GM19324 (cell line): ENCODE measurements at regions not wholly inside any gene's neighbourhood (a gene's known extent, or its start where the extent isn't known, plus 50 kb on each side); places are given as distances from the start of the nearest gene placed in this dataset.

Experiments
- ATAC-seq: cut with Tn5 transposase; IDR thresholded peaks from one replicate; pipeline ENCODE4 v1.9.1; 2021; ENCODE audit warnings: mild to moderate bottlenecking, moderate library complexity; ENCODE audit not compliant: unreplicated experiment, low FRiP score

DNA sequence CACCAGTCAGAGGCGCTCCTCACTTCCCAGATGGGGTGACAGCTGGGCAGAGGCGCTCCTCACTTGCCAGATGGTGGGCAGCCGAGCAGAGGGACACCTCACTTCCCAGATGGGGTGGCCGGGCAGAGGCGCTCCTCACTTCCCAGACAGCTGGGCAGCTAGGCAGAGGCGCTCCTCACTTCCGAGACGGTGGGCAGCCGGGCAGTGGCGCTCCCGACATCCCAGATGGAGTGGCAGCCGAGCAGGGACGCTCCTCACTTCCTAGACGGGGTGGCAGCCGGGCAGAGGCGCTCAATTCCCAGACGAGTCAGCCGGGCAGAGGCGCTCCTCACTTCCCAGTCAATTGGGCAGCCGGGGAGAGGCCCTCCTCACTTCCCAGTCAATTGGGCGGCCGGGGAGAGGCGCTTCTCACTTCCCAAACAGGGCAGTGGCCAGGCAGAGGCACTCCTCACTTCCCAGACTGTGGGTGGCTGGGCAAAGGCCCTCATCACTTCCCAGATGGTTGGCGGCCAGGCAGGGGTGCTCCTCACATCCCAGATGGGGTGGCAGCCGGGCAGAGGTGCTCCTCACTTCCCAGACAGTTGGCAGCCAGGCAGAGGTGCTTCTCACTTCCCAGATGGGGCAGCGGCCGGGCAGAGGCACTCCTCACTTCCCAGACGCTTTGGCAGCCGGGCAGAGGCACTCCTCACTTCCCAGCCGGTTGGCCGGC is 143.8 kb upstream of the ARID2 start:
- no peak for ATAC-seq

GRCh38 chr12:45586486-45586885 is 143.0 kb upstream of the ARID2 start:
- ATAC-seq, result no peak

DNA sequence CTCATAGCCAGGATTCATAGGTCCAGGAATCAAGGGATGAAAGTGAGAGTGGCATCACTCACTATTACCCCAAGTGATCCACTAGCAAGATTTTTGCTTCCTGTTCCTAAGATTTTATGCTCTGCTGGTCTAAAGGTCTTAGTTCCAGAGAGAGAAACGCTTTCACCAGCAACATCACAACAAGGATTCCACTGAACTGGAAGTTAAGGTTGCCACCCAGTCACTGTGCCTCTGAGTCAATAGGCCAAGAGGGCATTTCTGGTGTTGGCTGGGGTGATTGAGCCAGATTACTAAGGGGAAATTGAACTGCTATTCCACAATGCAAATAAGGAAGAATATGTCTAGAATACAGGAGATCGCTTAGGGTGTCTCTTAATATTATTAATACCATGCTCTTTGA is 142.5 kb upstream of the ARID2 start:
- ATAC-seq, result no peak

- ATAC-seq, result no peak
These were observed 141.5 kb upstream of the ARID2 start for GRCh38 chr12:45587877-45588533.

DNA sequence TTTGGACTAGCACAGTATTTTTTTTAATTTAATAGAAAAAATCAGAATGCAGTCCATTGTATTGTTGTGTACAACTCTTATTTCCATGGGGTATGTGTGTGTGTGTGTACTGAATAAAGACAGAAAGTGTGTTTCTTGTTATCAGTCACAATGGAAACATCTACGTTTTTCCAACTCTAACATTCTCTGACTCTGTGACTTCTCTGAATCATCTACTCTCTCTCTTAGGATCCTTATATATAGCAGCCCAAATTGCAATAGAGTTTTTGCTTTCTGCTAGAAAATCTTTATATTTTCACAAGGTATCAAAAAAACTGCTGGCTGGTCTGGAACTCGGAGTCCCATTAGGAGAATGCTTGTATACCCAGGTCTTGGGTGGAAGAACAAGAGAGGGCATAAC is 138.9 kb upstream of the ARID2 start:
- ATAC-seq, result no peak

DNA sequence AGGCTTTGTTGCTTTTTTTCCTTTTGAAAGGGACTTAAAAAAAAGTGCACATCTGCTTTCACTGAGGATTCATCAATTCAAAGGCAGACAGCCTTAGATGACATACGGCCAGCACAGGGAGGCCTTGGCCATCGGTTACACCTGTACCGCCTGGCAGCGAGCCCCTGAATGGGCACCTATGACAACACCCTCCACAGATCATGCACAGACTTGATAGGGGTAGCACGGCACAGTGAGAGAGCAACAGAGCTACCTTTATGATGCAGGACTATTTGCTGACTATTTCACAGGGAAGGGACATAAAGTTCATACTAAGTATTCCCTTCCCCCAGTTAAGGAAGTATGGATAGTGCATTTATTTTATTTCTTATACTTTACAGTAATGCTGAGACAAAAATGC is 137.9 kb upstream of the ARID2 start:
- no peak for ATAC-seq

GRCh38 chr12:45596366-45596765 is 133.1 kb upstream of the ARID2 start:
- no peak for ATAC-seq

GRCh38 chr12:45598336-45598735 is 131.2 kb upstream of the ARID2 start:
- ATAC-seq, result no peak

DNA sequence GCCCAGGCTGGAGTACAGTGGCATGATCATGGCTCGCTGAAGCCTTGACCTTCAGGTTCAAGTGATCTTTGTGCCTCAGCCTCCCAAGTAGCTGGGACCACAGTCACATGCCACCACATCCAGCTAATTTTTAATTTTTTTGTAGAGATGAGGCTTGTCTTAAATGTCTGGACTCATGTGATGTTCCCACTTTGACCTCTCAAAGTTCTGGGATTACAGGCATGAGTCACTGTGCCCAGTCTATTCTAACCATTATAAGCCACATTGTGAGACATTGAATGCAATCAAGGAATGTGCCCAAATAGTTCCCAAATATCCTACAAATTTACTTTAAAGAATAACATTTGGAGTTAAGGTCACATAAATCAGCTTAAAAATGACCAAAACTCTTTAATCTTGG is 130.7 kb upstream of the ARID2 start:
- ATAC-seq, result no peak

DNA sequence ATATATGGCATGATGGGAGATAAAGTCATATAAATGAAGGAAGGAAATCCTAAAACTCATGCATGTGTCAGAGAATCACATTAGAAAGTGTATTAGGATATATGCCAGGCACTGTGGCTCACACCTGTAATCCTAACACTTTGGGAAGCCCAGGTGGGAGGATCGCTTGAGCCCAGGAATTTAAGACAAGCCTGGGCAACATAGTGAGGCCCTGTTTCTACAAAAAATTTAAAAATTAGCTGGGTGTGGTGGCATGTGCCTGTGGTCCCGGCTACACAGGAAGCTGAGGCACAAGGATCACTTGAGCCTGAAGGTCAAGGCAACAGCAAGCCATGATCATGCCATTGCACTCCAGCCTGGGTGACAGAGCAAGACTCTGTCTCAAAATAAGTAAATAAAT is 130.3 kb upstream of the ARID2 start:
- ATAC-seq, result no peak

DNA sequence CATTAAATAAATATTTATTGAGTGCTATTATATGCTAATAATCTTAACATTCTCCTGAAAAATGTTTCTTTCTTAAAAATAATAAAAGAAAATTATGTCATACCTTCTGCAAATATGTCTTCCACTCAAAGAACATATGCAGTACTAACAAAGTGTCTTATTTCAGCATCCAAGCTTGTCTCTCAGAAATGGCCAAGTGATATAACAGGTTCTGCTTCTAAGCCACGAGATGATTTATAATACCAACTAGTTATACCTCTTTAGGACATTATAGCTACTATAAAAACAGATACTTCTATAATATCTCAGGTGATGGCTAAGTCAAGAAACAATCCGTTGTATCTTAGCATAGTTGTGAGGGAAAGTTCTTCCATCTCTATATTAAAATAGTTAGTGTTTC is 128.1 kb upstream of the ARID2 start:
- no peak for ATAC-seq

- no peak for ATAC-seq
These were observed 127.6 kb upstream of the ARID2 start for GRCh38 chr12:45601888-45602287.

DNA sequence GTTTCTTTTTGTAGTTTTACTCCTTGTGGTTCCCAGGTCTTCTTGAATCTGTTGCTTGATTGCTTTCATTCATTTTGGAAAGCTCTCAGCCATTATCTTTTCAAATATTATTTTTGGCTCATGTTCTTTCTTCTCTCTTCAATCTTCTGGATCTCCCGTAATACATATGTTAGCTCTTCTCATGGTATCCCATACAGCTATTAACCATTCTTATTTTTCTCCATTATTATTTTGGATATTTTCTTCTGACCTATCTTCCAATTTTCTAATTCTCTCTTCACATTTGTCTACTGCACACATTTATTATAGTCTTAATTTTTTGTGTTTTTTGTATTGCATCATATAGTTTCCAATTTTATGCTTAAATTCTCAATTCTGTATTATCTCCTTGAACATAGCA is 123.9 kb upstream of the ARID2 start:
- ATAC-seq, result no peak

DNA sequence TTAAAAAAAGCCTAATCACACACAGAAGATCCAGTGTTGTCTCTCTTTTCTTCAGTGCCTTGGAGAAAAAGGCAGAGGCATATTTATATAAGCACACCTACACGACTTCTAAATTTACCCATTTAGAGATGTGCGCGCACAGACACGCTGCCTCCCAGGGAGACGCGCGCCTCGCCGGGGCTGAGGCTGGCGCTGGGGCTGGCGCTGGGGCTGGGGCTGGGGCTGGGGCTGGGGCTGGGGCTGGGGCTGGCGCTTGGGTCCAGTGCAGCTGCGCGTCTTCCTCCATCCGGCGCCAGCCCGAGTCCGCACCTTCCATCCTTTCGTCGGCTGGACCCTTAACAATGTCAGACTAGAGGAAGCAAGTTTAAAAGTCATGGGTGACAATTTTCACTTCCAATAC is 118.4 kb upstream of the ARID2 start:
- no peak for ATAC-seq

DNA sequence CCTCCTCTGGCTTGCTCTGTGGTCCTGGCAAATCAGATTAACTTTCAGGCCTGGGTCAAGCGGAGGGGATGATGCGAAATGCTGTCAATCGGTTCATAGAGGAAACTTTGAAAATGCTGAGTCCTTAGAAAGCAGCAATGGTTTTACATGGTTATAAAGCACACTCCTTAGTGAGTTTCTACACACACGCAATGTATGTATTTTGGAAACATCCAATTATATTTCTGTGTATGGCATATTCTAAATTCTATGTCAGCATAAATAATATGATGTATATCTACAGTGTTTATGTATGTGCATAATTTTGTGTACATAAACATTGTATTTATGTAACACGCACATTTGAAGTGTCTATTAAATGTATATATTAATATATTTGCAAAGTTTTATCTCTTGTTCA is 118.0 kb upstream of the ARID2 start:
- ATAC-seq, result no peak

DNA sequence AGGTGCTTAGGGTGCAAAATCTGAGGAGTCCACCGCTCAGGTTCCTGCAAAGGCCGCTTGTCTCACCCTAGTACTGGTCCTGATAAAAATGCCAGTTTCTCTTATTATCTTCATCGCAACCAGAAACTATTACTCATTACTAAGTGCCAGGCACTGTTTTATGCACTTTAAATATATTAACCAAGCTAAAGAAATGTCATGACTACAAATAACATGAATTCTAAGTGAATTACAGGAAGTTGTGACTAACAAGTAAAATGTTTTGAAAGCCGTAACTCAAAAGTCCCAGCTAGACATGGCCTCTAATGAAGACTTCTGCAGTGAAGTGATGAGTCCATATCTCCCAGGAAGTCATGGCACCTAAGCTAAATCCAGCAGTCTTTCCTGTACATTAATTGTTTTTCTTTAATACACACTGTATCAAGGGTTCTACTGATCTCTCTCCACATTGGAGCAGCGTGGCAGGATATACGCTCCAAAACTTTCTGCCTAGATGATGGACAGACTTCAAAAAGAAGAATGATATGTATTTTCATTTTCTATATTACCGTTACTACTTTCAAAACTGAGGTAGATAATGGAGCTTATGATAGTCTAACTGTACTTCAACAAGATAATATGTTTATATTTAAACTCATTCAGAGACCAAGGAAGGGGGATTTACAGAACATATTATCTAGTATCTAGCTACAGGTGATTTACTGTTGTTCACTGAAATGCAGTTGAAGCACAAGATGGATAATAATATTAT is 117.3 kb upstream of the ARID2 start:
- no peak for ATAC-seq

GRCh38 chr12:45613296-45613695 is 116.2 kb upstream of the ARID2 start:
- ATAC-seq, result no peak

GRCh38 chr12:45613855-45614254 is 115.7 kb upstream of the ARID2 start:
- no peak for ATAC-seq

DNA sequence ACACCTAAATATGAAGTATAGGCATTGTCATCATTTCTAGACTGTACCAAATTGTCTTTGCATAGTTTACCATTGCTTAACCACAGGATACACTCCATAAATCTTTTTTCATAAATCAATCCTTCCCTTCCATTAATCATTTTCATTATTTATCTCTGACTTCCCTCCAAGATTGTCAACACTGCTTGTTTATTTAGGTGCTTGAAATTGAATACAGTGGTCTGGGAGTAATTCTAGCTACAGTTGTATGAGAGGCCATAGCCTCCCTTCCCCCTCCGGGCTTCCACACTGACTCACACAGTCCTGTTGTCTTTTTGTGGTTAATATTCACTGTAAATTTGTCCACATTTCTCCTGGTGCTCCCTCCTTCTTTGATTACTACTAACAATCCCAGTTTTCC is 114.2 kb upstream of the ARID2 start:
- no peak for ATAC-seq

DNA sequence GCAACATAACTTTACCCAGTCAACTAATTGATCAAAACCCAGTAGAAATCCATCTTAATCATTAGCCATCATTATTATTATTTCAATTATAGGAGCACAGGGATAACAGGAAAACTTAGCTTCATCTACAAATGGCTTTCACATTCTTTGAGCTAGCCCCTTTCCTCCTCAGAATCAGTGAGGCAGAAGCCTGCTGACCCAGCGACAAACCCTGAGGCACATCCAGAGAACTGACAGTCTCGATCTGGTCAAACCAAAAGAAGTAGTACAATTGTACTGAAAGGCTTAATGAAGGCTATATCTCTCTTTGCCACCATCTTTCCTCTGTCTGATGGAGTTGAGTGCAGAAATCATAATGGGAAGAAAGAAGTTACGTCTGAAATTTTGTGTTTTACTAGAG is 109.8 kb upstream of the ARID2 start:
- no peak for ATAC-seq

GRCh38 chr12:45621703-45622102 is 107.8 kb upstream of the ARID2 start:
- no peak for ATAC-seq
